GM21526 (cell line): ENCODE measurements at regions not wholly inside any gene's neighbourhood (a gene's known extent, or its start where the extent isn't known, plus 50 kb on each side); places are given as distances from the start of the nearest gene placed in this dataset.

Experiments
- ATAC-seq: cut with Tn5 transposase; IDR thresholded peaks from one replicate; pipeline ENCODE4 v1.9.1; 2021; ENCODE audit warnings: moderate library complexity; ENCODE audit not compliant: unreplicated experiment, low FRiP score

GRCh38 chr2:65716698-65717097, 284.3 kb upstream of the SPRED2 start:
- ATAC-seq, result no peak

GRCh38 chr2:65715323-65715722, 282.9 kb upstream of the SPRED2 start:
- ATAC-seq, result no peak

DNA sequence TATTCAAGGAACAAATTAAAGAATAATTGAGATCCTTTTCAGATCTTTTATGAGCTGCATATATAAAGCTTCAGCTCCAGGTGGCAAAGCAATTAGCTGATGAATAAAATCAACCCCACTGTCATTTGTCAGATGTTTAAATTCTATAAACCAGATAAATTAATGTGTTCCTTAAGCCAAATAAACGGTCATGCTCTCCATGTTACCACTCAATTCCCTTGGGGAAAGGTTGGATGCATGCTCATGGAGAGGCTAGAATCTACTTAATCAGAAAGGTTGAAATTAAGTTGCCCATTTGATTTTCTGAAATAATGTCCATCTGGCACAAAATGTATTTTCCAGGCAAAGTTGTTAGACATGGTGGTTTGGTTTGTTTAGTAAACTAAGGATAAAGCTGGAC, 282.5 kb upstream of the SPRED2 start:
- ATAC-seq, result no peak

DNA sequence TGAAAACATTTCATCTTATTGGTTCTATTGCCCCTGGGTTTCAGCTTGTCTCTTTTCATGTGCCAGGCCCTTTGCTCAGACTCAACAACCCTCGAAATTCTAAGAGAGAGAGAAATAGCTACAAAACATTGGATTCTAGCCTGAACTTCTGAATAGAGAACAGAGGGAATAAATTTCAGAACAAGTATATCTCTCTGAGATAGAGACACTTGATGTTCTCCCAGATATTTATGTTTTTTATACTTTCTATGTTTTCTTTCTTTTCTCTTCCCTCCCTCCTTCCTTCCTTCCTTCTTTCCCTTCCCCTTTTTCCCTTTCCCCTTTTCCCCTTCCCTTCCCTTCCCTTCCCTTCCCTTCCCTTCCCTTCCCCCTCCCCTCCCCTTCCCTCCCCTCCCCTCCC, 279.5 kb upstream of the SPRED2 start:
- no peak for ATAC-seq

DNA sequence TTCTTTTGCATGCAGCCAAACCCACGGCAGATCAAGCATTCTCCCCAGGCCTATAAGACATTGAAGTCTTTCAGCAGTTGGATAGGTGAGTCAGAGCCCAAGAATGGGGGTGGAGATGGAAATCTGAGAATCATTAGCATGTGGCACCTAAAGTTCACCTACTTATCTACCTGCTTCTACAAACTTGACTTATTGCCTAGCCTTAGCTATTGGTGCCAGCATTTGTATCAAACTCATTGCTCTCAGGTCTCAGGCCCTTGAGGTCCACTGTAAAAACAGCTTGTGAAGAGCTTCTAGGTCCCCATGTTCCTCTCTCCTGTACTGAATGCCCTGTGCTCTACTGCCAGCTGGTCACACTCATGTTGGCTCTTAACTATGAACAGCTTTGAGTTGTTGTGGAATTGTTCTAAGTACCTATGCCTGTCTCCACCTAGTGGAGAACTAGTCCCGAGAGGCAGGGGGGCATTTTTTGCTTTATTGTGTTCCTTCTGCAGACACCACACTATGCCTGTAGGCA, 278.4 kb upstream of the SPRED2 start:
- no peak for ATAC-seq

DNA sequence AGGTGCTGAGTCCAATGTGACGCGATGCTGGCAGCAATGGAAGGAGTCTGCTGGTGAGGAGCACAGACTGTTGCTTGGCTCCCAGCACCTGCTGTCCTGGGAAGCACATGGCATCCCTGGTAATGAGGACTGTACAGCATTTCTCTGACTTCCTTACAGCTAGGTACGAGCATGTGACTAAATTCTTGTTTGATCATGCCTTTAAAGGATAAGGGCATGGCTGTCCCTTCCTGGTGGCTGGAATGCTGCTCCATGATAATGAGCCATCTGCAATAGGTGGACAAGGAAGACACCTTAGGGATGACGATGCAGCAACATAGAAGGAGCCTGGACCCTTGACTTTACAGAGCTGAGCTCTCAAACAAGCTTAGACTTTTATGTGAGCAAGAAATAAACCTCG, 278.0 kb upstream of the SPRED2 start:
- no peak for ATAC-seq

- ATAC-seq, result no peak
Measured at GRCh38 chr2:65708086-65708485, 275.7 kb upstream of the SPRED2 start.

DNA sequence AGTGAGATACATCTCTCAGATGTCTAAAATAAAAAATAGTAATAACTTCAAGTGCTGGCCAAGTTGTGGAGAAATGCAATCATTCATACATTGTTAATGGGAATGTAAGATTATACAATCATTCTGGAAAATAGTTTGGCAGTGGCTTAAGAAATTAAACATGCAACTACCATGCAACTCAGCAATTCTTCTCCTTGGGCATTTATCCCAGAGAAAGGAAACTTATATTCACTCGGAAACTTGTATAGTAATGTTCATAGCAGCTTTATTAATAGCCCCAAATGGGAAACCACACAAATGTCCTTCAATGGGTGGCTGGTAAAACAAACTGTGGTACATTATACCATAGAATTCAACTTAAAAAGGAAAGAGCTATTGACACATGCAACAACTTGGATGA, 274.0 kb upstream of the SPRED2 start:
- no peak for ATAC-seq

DNA sequence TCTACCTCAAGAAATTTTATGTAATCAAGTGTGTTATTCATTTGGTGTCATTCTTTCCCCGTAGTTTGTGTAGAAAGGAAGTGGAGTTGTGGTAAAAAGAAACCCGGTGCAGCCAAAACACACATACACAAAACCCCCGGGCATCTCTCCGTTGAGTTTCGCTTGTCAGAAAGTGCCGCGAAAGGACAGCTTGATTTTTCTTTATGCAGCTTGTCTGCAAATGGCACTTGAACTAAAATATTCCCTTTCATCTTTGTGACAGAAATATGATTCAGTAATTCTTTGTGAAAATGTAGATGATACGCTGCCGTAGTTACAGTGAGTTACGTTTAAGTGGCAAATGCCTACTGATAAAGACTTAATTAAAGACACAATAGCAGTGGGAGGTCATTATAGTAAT, 268.8 kb upstream of the SPRED2 start:
- no peak for ATAC-seq

DNA sequence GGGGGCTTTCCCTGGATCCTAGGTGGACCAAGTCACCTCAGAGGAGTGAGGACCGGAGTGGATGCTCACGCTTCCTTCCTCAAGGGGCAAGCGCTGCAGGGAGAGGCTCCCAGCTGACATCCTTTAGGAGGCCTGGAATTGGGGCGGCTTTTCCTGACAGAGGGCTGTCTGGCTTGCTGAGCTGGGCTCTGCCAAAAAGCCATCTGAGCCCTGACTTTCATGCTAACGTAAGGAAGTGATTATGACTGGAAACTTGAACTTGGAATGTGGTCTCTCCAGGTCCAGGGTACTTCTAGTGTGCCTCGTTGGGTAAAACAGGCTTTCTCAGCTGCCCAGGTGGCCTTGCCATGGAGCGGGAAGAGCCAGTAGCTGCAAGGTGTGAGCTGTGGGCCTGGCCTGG, 268.3 kb upstream of the SPRED2 start:
- ATAC-seq, result no peak

DNA sequence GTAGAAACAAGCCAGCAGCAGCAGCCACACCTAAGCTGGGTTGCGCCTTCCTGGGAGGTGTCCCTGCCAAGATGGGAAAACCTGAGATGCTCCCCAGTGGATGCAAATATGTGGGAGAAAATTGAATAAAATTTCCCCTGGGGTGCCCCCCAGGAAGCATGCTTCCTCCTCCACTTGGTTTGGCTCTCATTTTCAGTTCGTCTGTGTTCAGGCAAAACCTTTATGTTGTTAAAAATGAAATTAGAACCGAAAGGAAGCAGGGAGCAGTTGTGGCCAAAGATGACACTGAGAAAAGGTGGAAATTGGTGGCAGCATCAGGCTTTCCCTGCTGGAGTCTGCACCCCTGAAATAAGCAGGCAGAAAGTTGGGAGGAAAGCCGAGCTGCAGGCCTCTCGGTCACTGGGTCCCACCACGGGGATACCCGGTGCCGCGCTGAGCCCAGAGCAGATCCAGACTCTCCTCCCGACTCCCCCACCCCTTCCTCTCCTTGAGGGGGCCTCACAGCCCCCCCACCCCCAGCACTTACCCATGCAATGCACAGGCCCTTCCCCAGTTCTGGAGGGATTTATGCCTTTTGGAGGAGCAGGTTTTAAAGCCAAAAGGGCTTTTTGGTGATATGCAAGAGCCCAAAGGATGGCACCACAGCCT, 267.7 kb upstream of the SPRED2 start:
- no peak for ATAC-seq

DNA sequence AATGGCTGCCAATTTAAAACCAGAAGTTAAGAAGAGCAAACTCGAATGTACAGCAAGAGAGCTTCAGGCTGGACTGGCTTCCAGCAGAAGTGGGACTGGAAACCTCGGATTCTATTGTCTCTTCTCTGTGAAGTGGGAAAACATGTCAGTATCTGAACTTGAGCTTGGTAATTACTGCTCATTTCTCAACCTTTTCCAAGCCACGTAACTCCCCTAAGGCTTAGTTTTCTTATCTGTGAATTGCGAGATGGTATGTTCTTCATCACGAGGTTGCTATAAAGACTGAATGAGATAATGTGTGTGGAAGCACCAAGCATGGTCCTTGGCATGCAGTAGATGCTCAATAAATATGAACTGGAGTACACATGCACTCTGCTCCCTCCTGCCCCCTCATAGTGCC, 259.4 kb upstream of the SPRED2 start:
- ATAC-seq, result no peak

GRCh38 chr2:65688141-65688886, 255.9 kb upstream of the SPRED2 start:
- ATAC-seq, result no peak

DNA sequence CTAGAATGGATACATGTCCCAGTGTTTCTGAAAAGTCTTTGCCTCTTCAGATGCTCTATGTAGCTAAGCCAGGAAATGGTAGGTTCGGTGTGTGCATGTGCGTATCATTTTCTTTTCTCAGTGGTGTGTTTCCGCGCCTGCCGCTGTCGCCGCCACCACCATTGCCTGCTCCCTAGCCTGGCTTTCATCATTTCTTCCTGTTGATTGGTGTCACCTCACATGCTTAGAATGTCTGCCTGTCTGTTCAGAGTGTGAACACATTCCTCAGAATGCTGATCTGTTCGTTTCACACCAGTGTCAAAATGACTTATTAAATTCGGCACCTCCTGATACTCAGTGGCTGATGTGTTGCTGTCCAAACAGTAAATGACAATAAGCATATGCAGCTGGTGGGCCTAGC, 255.2 kb upstream of the SPRED2 start:
- ATAC-seq, result no peak

DNA sequence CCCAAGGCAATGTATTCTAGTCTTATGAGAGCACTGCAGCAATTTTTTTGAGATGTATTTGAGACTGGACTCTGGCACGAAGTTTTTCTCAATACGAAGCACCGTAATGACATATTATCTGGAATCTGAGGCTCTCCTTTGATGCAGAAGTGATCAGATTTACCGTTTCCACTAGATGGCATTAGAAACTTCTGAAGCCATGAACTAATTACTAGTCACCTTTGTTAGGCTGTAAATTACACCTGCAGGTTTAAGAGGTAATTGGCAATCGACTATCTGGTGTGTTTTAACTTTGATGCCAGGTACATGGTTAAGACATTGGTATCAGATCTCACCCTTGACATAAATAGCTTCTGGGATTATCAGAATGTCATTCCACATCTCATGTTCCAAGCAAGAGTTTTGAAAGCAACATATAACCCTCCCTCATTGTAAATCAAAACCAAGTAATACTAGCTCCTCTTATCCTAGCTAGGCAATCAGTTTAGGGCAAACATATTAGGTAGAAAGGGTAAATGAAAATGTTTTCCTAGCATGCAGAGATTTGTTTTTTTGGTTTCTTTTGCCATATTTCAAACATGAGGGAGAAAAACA, 254.6 kb upstream of the SPRED2 start:
- no peak for ATAC-seq

DNA sequence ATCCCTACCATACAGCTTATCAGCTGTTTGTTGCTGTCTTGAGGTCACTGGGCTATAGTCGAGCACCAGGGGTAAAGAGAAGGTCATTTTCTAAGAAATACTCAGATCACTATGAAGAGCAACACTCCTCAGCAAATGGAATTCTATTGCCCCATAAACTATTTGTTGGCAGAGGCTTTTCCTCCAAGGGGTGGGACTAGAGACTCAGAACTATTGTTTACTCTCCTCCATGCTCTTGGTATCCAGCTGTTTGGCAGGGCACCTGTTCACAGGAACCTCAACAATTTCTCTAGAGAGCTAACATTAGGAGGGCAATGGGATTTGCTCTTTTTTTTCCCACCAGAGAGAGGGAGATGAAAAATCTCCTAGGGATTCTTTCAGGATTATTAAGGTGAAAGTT, 249.1 kb upstream of the SPRED2 start:
- no peak for ATAC-seq

DNA sequence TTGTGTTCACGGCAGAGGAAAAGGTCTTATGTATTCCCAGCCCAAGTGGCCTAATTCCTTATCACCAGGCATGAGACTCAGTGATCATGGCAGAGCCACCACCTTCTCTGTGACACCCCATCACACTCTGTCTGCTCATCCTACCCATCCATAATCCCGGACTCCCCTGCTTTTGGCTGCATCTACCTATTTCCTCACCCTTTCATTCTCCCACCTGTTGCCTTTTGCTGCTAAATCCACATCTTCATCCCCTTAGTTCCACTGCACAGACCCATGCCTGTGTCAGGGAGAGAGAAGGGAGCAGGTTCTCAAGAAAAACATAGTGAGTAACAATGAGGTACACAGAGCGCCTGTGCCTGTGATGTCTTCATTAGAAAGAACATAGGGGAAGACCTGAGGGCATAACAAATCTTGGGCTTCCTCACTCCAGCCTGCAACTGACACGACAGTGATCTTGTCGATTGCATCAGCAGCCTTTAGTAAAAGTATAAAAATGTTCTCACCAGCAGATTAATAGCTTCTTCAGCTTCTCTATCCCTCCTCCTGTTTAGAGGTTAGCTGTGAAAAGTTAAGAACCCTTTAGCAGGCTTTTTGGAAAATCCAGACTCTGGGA, 246.5 kb upstream of the SPRED2 start:
- no peak for ATAC-seq

DNA sequence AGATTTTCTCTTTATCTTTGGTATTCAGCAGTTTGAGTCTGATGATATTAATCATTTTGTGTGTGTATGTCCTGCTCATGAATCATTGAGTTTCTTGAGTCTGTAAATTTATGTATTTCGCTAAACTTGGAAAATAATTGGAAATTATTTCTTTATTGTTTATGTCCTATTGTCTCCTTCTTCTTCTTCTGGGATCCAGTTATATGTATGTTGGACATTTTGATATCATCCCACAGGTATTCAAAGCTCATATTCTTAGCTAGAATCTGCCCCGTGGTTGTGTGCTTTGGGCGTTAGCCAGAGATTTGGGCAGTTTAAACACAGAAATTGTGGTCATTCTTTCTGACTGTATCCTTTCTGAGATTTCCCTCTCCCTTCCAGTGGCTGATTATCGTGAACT, 243.0 kb upstream of the SPRED2 start:
- no peak for ATAC-seq

DNA sequence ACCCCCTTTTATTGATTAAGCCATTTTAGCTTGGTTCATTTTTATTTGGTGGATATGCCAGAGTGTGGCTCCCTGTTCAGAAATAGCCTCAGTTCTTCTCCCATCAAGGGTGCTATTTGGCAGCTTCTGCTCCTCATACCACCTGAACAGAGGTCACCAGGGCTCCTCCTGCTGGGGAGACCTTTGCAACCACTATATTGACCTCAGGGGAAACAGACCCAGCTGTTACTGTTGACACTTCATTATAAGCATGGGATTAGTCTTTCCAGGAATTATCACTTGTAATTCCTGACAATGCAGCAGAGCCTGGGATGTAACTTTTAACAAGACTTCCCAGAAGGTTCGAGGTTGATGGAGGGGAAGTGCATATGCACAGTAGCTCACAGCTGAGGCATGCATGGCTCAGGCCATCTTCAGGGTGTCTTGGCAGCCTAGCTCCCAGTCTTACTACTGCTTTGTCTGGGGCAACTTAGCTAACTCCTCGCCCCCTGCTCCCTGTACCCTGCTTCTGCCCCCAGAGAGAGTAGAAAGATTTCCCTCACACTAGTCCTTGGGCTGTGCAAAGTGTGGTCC, 239.4 kb upstream of the SPRED2 start:
- ATAC-seq, result no peak

DNA sequence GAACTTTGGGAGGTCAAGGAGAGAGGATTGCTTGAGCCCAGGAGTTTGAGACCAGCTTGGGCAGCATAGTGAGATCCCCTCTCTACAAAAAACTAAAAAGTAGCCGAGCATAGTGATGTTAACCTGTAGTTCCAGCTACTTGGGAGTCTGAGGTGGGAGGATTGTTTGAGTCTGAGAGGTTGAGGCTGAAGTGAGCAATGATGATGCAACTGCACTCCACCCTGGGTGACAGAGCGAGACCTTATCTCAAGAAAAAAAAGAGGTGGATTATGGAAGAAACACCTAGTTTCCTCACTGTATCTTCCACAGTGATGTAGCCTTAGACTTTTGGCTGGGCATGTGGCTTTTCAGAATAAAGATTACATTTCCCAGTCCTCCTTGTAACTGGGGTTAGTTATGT, 237.2 kb upstream of the SPRED2 start:
- ATAC-seq, result no peak

- ATAC-seq, result no peak
Measured at GRCh38 chr2:65668744-65669143, 236.3 kb upstream of the SPRED2 start.
